ENCODE measurements at regions not wholly inside any gene's neighbourhood (a gene's known extent, or its start where the extent isn't known, plus 50 kb on each side); places are given as distances from the start of the nearest gene placed in this dataset.

DNA sequence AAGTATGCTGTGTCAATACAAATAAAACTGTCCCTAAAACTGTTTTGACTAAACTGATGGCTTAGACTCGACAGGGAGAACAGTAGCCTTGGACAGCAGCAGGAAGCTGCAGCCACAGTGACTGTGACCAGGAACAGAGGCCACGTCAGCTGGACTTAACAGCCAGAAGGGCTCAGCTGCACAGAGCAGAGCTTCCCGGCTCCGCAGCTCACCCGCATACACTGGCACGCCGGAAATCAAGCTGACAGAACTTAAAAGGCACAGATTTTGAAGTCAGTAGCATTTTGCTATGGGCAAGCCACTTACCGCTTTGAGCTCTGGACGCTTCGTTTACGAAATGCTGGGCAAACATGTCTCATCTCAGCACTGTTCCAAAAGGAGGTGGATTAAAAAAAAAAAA, 769.7 kb upstream of the AUTS2 start:
- TF ChIP-seq, protein P1, sequence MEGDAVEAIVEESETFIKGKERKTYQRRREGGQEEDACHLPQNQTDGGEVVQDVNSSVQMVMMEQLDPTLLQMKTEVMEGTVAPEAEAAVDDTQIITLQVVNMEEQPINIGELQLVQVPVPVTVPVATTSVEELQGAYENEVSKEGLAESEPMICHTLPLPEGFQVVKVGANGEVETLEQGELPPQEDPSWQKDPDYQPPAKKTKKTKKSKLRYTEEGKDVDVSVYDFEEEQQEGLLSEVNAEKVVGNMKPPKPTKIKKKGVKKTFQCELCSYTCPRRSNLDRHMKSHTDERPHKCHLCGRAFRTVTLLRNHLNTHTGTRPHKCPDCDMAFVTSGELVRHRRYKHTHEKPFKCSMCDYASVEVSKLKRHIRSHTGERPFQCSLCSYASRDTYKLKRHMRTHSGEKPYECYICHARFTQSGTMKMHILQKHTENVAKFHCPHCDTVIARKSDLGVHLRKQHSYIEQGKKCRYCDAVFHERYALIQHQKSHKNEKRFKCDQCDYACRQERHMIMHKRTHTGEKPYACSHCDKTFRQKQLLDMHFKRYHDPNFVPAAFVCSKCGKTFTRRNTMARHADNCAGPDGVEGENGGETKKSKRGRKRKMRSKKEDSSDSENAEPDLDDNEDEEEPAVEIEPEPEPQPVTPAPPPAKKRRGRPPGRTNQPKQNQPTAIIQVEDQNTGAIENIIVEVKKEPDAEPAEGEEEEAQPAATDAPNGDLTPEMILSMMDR (IDR thresholded peaks at IDR 0.05), result no peak
- TF ChIP-seq POLR2AphosphoS5 (IDR thresholded peaks at IDR 0.05) (no peak), EP300 (IDR thresholded peaks at IDR 0.05) (no peak)

Data from gastroesophageal sphincter (tissue), 3 donors.